PFSK-1 (cell line): ENCODE measurements at regions not wholly inside any gene's neighbourhood (a gene's known extent, or its start where the extent isn't known, plus 50 kb on each side); places are given as distances from the start of the nearest gene placed in this dataset.

Source experiments
- POLR2AphosphoS5 ChIP-seq: IDR thresholded peaks from 2 replicates; pipeline ENCODE4 v1.6.1; 2012; ENCODE audit warnings: low read depth, mild to moderate bottlenecking, control low read depth, low read length, moderate library complexity
- TAF1 ChIP-seq: IDR thresholded peaks from 2 replicates; pipeline ENCODE4 v1.6.1; 2012; ENCODE audit warnings: low read length, control low read depth, borderline replicate concordance; ENCODE audit not compliant: insufficient read depth

DNA sequence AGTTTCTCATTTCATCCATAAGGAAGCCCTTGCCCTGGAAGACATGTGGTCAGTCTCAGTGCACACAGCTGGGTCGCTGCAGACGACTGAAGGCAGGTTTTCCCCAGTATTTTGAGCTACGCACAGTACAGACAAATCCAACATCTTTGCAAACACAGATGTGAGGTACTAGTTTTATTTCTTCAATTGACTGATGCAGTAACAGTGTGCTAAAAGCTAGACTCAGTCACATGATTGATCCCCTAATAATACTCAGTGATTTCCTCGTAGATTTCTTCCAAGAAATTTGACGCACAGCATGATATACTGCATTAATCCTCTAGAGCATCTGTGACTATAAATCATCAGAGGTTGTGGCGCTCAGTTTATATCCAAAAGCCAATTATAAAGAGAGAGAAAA, 346.1 kb downstream of the DIRAS2 start:
- TF ChIP-seq POLR2AphosphoS5 (no peak), TAF1 (no peak)
